SK-N-SH (cell line): ENCODE measurements at regions not wholly inside any gene's neighbourhood (a gene's known extent, or its start where the extent isn't known, plus 50 kb on each side); places are given as distances from the start of the nearest gene placed in this dataset.
"Not testable (repeated sequence)": the region's sequence is repeated elsewhere in the genome, so short reads cannot be mapped to it uniquely, and the experiment has no call there.

ENCODE experiments used
- CTCF ChIA-PET: fragments of 300-600, 350-600 bp; formaldehyde crosslinking; extraction: SDS; loops from one replicate; lab custom pipeline; 2021; lab: Yijun Ruan, JAX
- POLR2A ChIA-PET: fragments of 350-600 bp; sonication (Branson Sonifier 250); formaldehyde crosslinking; extraction: SDS; loops from one replicate; lab custom pipeline; 2020; ENCODE audit warnings: antibody characterized with exemption, inconsistent platforms; lab: Yijun Ruan, JAX
- DNase-seq: peaks from one replicate; pipeline ENCODE4 v3.0.0; 2012
- H2AFZ ChIP-seq: fragments of 200-600 bp; sonication (generic); 2 replicates; pipeline ENCODE4 v1.8.1; 2016; ENCODE audit warnings: antibody characterized with exemption, mild to moderate bottlenecking, low read depth
- H3F3A ChIP-seq: fragments of 200-600 bp; sonication (generic); replicated peaks from 2 replicates; pipeline ENCODE3; 2016; ENCODE audit warnings: antibody characterized with exemption, mild to moderate bottlenecking; ENCODE audit not compliant: insufficient read depth
- H3K27ac ChIP-seq, 2 experiments: fragments of 200-500 bp in 1 of 2; fragments of 200-600 bp in 1 of 2; sonication (Bioruptor generic) in 1 of 2; sonication (generic), shearing (Covaris generic) in 1 of 2; 2 replicates each; pipeline versions ENCODE4 v1.5.1 to v1.6.1; 2014 to 2016; ENCODE audit warnings: low read depth in 2 of 2, inconsistent platforms in 1 of 2, low read length in 1 of 2, mild to moderate bottlenecking in 1 of 2, mixed read lengths in 1 of 2
- H3K27me3 ChIP-seq: fragments of 200-600 bp; sonication (generic), shearing (Covaris generic); 2 replicates; pipeline ENCODE4 v1.6.1; 2016; ENCODE audit warnings: mixed run types; ENCODE audit not compliant: insufficient read depth
- H3K36me3 ChIP-seq, 2 experiments: fragments of 200-500 bp in 1 of 2; fragments of 200-600 bp in 1 of 2; sonication (Bioruptor generic) in 1 of 2; sonication (generic) in 1 of 2; replicated peaks in 1 of 2; 2 replicates each; pipeline versions ENCODE3 to v1.5.1; 2014 to 2016; ENCODE audit warnings: low read length in 1 of 2, mild to moderate bottlenecking in 1 of 2; ENCODE audit not compliant: insufficient read depth in 2 of 2, control insufficient read depth in 1 of 2
- H3K4me1 ChIP-seq, 2 experiments: fragments of 200-500 bp in 1 of 2; fragments of 200-600 bp in 1 of 2; sonication (Bioruptor generic) in 1 of 2; sonication (generic), shearing (Covaris generic) in 1 of 2; 2 replicates each; pipeline versions ENCODE4 v1.5.1 to v1.6.1; 2014 to 2016; ENCODE audit warnings: low read depth in 1 of 2, low read length in 1 of 2, mixed run types in 1 of 2; ENCODE audit not compliant: insufficient read depth in 2 of 2, control insufficient read depth in 1 of 2
- H3K4me2 ChIP-seq: fragments of 200-600 bp; sonication (generic), shearing (Covaris generic); 2 replicates; pipeline ENCODE4 v1.6.1; 2017; ENCODE audit warnings: mixed run types
- H3K4me3 ChIP-seq, 2 experiments: fragments of 200-500 bp in 1 of 2; fragments of 200-600 bp in 1 of 2; sonication (Bioruptor generic) in 1 of 2; sonication (generic), shearing (Covaris generic) in 1 of 2; 2 replicates each; pipeline versions ENCODE4 v1.5.1 to v1.8.1; 2014 to 2016; ENCODE audit warnings: low read depth in 2 of 2, inconsistent platforms in 1 of 2, low read length in 1 of 2, mild to moderate bottlenecking in 1 of 2, mixed read lengths in 1 of 2, moderate library complexity in 1 of 2
- H3K79me2 ChIP-seq: fragments of 200-600 bp; sonication (generic); 2 replicates; pipeline ENCODE4 v1.8.1; 2017; ENCODE audit warnings: mild to moderate bottlenecking; ENCODE audit not compliant: insufficient read depth
- H3K9ac ChIP-seq: fragments of 200-600 bp; sonication (generic); 2 replicates; pipeline ENCODE4 v1.6.1; 2017; ENCODE audit warnings: mixed run types
- H3K9me2 ChIP-seq: fragments of 200-600 bp; sonication (generic); 2 replicates; pipeline ENCODE4 v1.6.1; 2017; ENCODE audit warnings: mixed run types
- H3K9me3 ChIP-seq: fragments of 200-600 bp; sonication (generic); 2 replicates; pipeline ENCODE4 v1.6.1; 2017; ENCODE audit warnings: mixed run types, mild to moderate bottlenecking, moderate library complexity
- H4K20me1 ChIP-seq: fragments of 200-600 bp; sonication (generic); 2 replicates; pipeline ENCODE4 v1.6.1; 2017; ENCODE audit warnings: mild to moderate bottlenecking, mixed run types; ENCODE audit not compliant: insufficient read depth
- EP300 ChIP-seq, 2 experiments: IDR thresholded peaks; 2 replicates each; pipeline versions ENCODE4 v1.4.0 to v1.6.1; 2012; ENCODE audit warnings: borderline replicate concordance in 1 of 2, low read depth in 1 of 2, low read length in 1 of 2
- EZH2phosphoT487 ChIP-seq: fragments of 200-600 bp; sonication (generic); IDR thresholded peaks from 2 replicates; pipeline ENCODE4 v1.6.1; 2017; ENCODE audit warnings: low read depth, mixed run types, mild to moderate bottlenecking, antibody characterized with exemption, moderate library complexity, borderline replicate concordance
- NRF1 ChIP-seq: IDR thresholded peaks from 2 replicates; pipeline ENCODE4 v1.6.1; 2012; ENCODE audit warnings: low read depth, mild to moderate bottlenecking, low read length
- RCOR1 ChIP-seq: fragments of 150-350 bp; IDR thresholded peaks from 2 replicates; pipeline ENCODE4 v1.6.1; 2017; ENCODE audit warnings: antibody characterized with exemption, low read length
- RXRA ChIP-seq: IDR thresholded peaks from 2 replicates; pipeline ENCODE4 v1.4.0; 2012; ENCODE audit warnings: low read depth, mild to moderate bottlenecking, borderline replicate concordance
- TEAD4 ChIP-seq: IDR thresholded peaks from 2 replicates; pipeline ENCODE4 v1.4.0; 2012; ENCODE audit warnings: mild to moderate bottlenecking, borderline replicate concordance; ENCODE audit not compliant: insufficient read depth
- YY1 ChIP-seq: IDR thresholded peaks from 2 replicates; pipeline ENCODE4 v1.4.0; 2012; ENCODE audit warnings: low read depth, mild to moderate bottlenecking
- WGBS: methylation state at CpG from one replicate; pipeline ENCODE4 v1.1.6; 2017; ENCODE audit warnings: low lambda C conversion rate; 5-methylcytosine and 5-hydroxymethylcytosine counted together
- TF ChIP-seq, protein P1 (sequence below): IDR thresholded peaks from 2 replicates; pipeline ENCODE4 v1.4.0; 2012; ENCODE audit warnings: low read depth, borderline replicate concordance
- TF ChIP-seq, protein P2 (sequence below): fragments of 150-350 bp; IDR thresholded peaks from 2 replicates; pipeline ENCODE4 v1.6.1; 2017; ENCODE audit warnings: antibody characterized with exemption, low read length, low read depth, borderline replicate concordance
- TF ChIP-seq, protein P3 (sequence below): IDR thresholded peaks from 2 replicates; pipeline ENCODE4 v1.4.0; 2012; ENCODE audit warnings: low read depth

GRCh38 chr5:174585472-174585871 is 138.9 kb upstream of the MSX2 start:
- H3K4me2 ChIP-seq, result no peak overlapping the region
- H3K9me3 ChIP-seq, result no peaks in the 10 kb centered on the region
- H3K27me3 ChIP-seq, result no peaks in the 10 kb centered on the region
- H3K36me3 ChIP-seq, result no peaks in the 10 kb centered on the region
- H3K4me1 ChIP-seq, result no peaks in the 10 kb centered on the region
- H2AFZ ChIP-seq, result no peak overlapping the region
- H3K9me2 ChIP-seq, result no peaks in the 10 kb centered on the region
- 44% methylated on average over 2 of the region's 2 CpGs for WGBS
- POLR2A ChIA-PET, result no interaction called here
- TF ChIP-seq TEAD4, result no peak
- TF ChIP-seq, protein P1, sequence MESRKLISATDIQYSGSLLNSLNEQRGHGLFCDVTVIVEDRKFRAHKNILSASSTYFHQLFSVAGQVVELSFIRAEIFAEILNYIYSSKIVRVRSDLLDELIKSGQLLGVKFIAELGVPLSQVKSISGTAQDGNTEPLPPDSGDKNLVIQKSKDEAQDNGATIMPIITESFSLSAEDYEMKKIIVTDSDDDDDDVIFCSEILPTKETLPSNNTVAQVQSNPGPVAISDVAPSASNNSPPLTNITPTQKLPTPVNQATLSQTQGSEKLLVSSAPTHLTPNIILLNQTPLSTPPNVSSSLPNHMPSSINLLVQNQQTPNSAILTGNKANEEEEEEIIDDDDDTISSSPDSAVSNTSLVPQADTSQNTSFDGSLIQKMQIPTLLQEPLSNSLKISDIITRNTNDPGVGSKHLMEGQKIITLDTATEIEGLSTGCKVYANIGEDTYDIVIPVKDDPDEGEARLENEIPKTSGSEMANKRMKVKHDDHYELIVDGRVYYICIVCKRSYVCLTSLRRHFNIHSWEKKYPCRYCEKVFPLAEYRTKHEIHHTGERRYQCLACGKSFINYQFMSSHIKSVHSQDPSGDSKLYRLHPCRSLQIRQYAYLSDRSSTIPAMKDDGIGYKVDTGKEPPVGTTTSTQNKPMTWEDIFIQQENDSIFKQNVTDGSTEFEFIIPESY, result no peak
- TF ChIP-seq EP300 (IDR thresholded peaks at IDR 0.05; ENCODE audit: borderline replicate concordance in 1 of 2, low read depth in 1 of 2, low read length in 1 of 2), result no peak
- no peak for TF ChIP-seq RXRA
- no peak for TF ChIP-seq YY1
- no peaks in the 10 kb centered on the region for H3K79me2 ChIP-seq
- CTCF ChIA-PET, result interaction anchor here (1.7 kb wide), 1 partner anchor 10 kb away, joined by 4 read pairs; no protein-coding TSS in a partner anchor
- no peaks in the 10 kb centered on the region for H3F3A ChIP-seq
- no peak overlapping the region for H3K27ac ChIP-seq
- no peaks in the 10 kb centered on the region for H4K20me1 ChIP-seq
- no peak for DNase-seq
- H3K9ac ChIP-seq, result no peak overlapping the region
- no peak overlapping the region for H3K4me3 ChIP-seq

DNA sequence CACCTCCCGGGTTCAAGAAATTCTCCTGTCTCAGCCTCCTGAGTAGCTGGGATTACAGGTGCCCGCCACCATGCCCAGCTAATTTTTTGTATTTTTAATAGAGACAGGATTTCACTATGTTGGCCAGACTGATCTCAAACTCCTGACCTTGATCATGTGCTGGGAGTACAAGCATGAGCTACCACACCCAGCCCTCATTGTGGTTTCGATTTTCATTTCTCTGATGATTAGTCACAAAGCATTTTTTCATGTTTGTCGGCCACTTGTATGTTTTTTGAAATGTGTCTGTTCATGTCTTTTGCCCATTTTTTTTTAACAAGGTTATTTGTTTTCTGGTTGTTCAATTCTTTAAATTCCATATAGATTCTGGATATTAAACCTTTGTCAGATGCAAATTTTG is 138.2 kb upstream of the MSX2 start:
- CTCF ChIA-PET, result interaction anchor here (1.7 kb wide), 1 partner anchor 11 kb away, joined by 4 read pairs; no protein-coding TSS in a partner anchor
- 57% methylated on average over 4 of the region's 4 CpGs for WGBS
- POLR2A ChIA-PET, result not testable (repeated sequence)

GRCh38 chr5:174589011-174589410 is 135.4 kb upstream of the MSX2 start:
- TF ChIP-seq, protein P2, sequence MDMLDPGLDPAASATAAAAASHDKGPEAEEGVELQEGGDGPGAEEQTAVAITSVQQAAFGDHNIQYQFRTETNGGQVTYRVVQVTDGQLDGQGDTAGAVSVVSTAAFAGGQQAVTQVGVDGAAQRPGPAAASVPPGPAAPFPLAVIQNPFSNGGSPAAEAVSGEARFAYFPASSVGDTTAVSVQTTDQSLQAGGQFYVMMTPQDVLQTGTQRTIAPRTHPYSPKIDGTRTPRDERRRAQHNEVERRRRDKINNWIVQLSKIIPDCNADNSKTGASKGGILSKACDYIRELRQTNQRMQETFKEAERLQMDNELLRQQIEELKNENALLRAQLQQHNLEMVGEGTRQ, result no peak
- TF ChIP-seq, protein P3, sequence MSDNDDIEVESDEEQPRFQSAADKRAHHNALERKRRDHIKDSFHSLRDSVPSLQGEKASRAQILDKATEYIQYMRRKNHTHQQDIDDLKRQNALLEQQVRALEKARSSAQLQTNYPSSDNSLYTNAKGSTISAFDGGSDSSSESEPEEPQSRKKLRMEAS, result no peak
- TF ChIP-seq NRF1 (no peak), RCOR1 (no peak), EZH2phosphoT487 (no peak)
- Histone ChIP-seq H3K27me3 (no peaks in the 10 kb centered on the region), H3K4me3 (no peak overlapping the region), H3K4me2 (no peak overlapping the region), H3K9ac (no peak overlapping the region), H3F3A (no peaks in the 10 kb centered on the region), H3K79me2 (no peaks in the 10 kb centered on the region), H2AFZ (no peak overlapping the region), H4K20me1 (no peaks in the 10 kb centered on the region), H3K9me2 (no peaks in the 10 kb centered on the region), H3K36me3 (no peaks in the 10 kb centered on the region), H3K9me3 (no peaks in the 10 kb centered on the region), H3K4me1 (no peaks in the 10 kb centered on the region), H3K27ac (no peak overlapping the region)
- WGBS, result 77% methylated on average over 7 of the region's 7 CpGs
- CTCF ChIA-PET, result interaction anchor here (0.9 kb wide), 1 partner anchor 10 kb away, joined by 3 read pairs; no protein-coding TSS in a partner anchor
- POLR2A ChIA-PET, result no interaction called here
- DNase-seq, result no peak

More for the DNA sequence above, 138.2 kb upstream of the MSX2 start:
- not testable (repeated sequence) for H3K9me2 ChIP-seq, H3K4me2 ChIP-seq, H3K27ac ChIP-seq, H3K9me3 ChIP-seq, H3K36me3 ChIP-seq, H3K4me1 ChIP-seq, H3F3A ChIP-seq, H3K79me2 ChIP-seq, H3K4me3 ChIP-seq, H4K20me1 ChIP-seq, DNase-seq, H3K9ac ChIP-seq, H3K27me3 ChIP-seq, H2AFZ ChIP-seq
